Activated CD4-positive, alpha-beta T cell treated with anti-CD3 and anti-CD28 coated beads for 36 hours (primary cell): ENCODE measurements at regions not wholly inside any gene's neighbourhood (a gene's known extent, or its start where the extent isn't known, plus 50 kb on each side); places are given as distances from the start of the nearest gene placed in this dataset.

Source experiments
- ATAC-seq: fragments of 200-7000 bp; cut with Tn5 transposase; one replicate; pipeline ENCODE4 v1.10.0; 2021; ENCODE audit warnings: mild to moderate bottlenecking, moderate library complexity
- CTCF ChIA-PET: fragments of 350-600 bp; sonication (Branson Sonifier 250); formaldehyde crosslinking; loops from one replicate; lab custom pipeline; 2021; ENCODE audit warnings: antibody characterized with exemption; lab: Charles Lee
- POLR2A ChIA-PET: fragments of 350-600 bp; sonication (Branson Sonifier 250); formaldehyde crosslinking; loops from one replicate; lab custom pipeline; 2021; ENCODE audit warnings: antibody characterized with exemption, inconsistent platforms; lab: Charles Lee
- DNase-seq: peaks from one replicate; pipeline ENCODE4 v3.0.0-alpha.2; 2020
- H3K27ac Mint-ChIP-seq: one replicate; pipeline ENCODE4 v1.8.0; 2021; ENCODE audit warnings: mixed read lengths
- H3K27me3 Mint-ChIP-seq: one replicate; pipeline ENCODE4 v1.8.0; 2021; ENCODE audit warnings: mixed read lengths
- H3K36me3 Mint-ChIP-seq: one replicate; pipeline ENCODE4 v1.8.0; 2021; ENCODE audit warnings: low read depth, mixed read lengths
- H3K4me1 Mint-ChIP-seq: one replicate; pipeline ENCODE4 v1.8.0; 2021; ENCODE audit warnings: mixed read lengths
- H3K4me3 Mint-ChIP-seq: one replicate; pipeline ENCODE4 v1.8.0; 2021; ENCODE audit warnings: mild to moderate bottlenecking, moderate library complexity, mixed read lengths
- H3K9me3 Mint-ChIP-seq: one replicate; pipeline ENCODE4 v1.8.0; 2021; ENCODE audit warnings: low read depth, mixed read lengths
- intact Hi-C, 2 experiments: fragments of 100-400 bp; cut with DNase I in 1 of 2; cut with micrococcal nuclease in 1 of 2; formaldehyde crosslinking; loops; one replicate each; pipeline versions ENCODE4 v1.14.2 to v1.15.1; 2022 to 2024; cut with DNase I, micrococcal nuclease

DNA sequence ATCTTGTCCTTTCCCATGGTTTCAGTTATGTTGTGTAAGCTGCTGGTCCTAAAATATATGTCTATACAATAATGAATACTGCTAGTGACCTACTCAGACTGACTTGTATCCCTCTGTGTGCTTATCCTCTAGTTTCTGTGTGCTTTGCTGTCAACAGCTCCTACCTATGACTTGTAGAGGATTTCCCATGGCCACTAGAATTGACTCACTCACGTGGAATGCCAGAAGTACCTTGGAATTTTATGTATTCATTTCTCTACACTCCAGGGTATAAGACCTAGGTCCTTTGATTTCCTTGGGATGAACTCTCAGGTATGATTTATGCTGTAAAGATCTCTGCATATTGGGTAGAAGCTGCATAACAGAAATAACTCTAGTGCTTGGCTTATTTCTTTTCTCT, 279.9 kb upstream of the SLIT2 start:
- POLR2A ChIA-PET, result no interaction called here
- Mint-ChIP-seq H3K4me1 (no peaks in the 10 kb centered on the region), H3K36me3 (no peaks in the 10 kb centered on the region), H3K4me3 (no peak overlapping the region), H3K9me3 (peaks cover 6% of the 10 kb centered on the region), H3K27me3 (no peaks in the 10 kb centered on the region), H3K27ac (no peak overlapping the region)
- CTCF ChIA-PET, result no interaction called here
- no peak for DNase-seq
- intact Hi-C loops, result no loop called here
- ATAC-seq, result no peak

DNA sequence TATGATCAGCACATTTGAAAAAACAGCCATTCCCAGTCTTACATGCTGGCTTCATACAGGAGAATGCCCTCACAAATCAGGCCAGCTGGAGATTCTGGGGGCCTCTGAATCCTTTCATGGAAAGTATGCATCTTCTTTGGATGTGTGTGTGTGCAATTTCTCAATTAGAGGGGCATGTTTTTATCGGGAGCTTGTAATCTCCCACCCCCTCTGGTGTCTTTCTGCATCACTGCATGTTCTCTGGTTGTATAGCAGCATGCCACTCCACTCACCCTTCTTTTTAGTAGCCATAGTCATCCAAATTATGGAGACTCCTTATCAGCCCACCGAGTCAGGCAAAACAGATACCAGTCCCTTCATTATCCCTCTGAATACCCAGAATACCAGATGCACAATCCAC, 282.2 kb upstream of the SLIT2 start:
- H3K27me3 Mint-ChIP-seq, result no peaks in the 10 kb centered on the region
- no peaks in the 10 kb centered on the region for H3K36me3 Mint-ChIP-seq
- intact Hi-C loops, result no loop called here
- DNase-seq (no peak), ATAC-seq (no peak)
- H3K27ac Mint-ChIP-seq, result no peak overlapping the region
- peaks cover 4% of the 10 kb centered on the region for H3K9me3 Mint-ChIP-seq
- H3K4me1 Mint-ChIP-seq, result no peaks in the 10 kb centered on the region
- H3K4me3 Mint-ChIP-seq, result no peak overlapping the region
- CTCF ChIA-PET, result interaction anchor here (0.6 kb wide), 1 partner anchor 532 kb away, joined by 3 read pairs; no protein-coding TSS in a partner anchor
- POLR2A ChIA-PET, result no interaction called here

DNA sequence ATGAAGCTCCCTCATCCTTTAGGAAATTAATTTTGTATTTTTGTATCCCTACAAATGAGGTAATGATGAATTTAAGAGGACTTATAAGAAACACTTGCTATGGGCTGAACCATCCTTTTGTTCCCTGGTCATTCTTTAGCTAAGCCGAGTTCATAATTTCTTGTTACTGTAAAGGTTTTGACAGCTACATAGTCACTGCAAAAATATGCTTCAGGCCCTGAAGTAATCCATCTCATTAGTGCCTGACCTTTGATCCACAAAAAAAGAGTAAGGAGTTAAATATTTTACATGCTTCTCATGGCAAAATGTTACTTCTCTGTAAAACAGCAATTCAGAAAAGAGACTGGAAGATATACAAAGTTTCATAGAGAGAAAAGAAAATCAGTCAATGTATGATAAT, 290.6 kb upstream of the SLIT2 start:
- no peaks in the 10 kb centered on the region for H3K27me3 Mint-ChIP-seq
- ChIA-PET POLR2A (no interaction called here), CTCF (interaction anchor here (0.6 to 0.9 kb wide), 3 partner anchors 94 to 1950 kb away, joined by 3 to 4 read pairs (median 3); no protein-coding TSS in a partner anchor)
- ATAC-seq, result no peak
- H3K4me3 Mint-ChIP-seq, result no peak overlapping the region
- intact Hi-C loops, result no loop called here
- H3K27ac Mint-ChIP-seq, result no peak overlapping the region
- DNase-seq, result no peak
- H3K9me3 Mint-ChIP-seq, result peaks cover 13% of the 10 kb centered on the region
- H3K36me3 Mint-ChIP-seq, result no peaks in the 10 kb centered on the region
- no peaks in the 10 kb centered on the region for H3K4me1 Mint-ChIP-seq

DNA sequence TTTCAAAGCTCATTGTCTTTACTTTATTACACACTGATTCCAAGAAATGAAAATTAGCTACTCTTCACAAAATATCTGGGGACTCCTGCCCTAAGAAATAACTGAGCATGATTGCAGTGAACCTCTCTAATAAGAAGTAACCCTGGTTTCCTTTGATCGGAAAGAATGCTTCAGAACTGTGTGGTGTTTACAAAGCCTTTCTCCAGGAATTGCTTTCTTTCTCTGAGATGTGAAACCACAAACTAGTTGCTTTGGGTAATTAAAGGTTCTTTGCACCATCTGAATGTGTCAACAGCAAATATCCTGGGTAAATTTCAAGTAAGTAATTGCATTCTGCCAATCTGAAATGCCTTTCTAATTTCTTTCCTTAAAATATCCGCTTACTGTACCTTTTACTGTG, 292.9 kb upstream of the SLIT2 start:
- ChIA-PET POLR2A (no interaction called here), CTCF (no interaction called here)

DNA sequence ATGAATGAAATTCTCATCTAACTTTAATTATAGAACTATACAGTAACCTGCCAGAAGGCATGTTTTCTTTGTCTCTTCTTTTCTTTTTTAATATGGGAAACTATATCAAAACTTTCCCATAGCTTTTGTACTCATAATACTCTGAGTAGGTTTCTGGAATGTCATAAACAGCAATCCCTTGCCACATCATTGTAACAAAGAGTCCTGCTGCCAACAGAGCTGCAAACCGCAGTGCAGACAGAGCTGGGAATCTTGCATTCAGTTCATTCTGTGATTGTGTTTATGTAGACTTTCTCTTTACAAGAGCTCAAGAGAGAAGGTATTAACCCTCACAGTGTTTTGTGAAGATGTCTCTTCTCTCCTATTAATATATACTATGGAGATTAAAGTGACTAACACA, 304.4 kb upstream of the SLIT2 start:
- no peaks in the 10 kb centered on the region for H3K36me3 Mint-ChIP-seq
- no peaks in the 10 kb centered on the region for H3K27me3 Mint-ChIP-seq
- H3K27ac Mint-ChIP-seq, result no peak overlapping the region
- no peak overlapping the region for H3K4me3 Mint-ChIP-seq
- DNase-seq, result no peak
- no peaks in the 10 kb centered on the region for H3K4me1 Mint-ChIP-seq
- intact Hi-C loops, result no loop called here
- ChIA-PET CTCF (no interaction called here), POLR2A (no interaction called here)
- peaks cover 8% of the 10 kb centered on the region for H3K9me3 Mint-ChIP-seq
- no peak for ATAC-seq

More for the DNA sequence above, 292.9 kb upstream of the SLIT2 start:
- intact Hi-C loops, result no loop called here
- Mint-ChIP-seq H3K4me1 (no peaks in the 10 kb centered on the region), H3K27ac (no peak overlapping the region), H3K4me3 (no peak overlapping the region), H3K27me3 (no peaks in the 10 kb centered on the region), H3K9me3 (peaks cover 11% of the 10 kb centered on the region), H3K36me3 (no peaks in the 10 kb centered on the region)
- DNase-seq, result no peak
- ATAC-seq, result no peak

DNA sequence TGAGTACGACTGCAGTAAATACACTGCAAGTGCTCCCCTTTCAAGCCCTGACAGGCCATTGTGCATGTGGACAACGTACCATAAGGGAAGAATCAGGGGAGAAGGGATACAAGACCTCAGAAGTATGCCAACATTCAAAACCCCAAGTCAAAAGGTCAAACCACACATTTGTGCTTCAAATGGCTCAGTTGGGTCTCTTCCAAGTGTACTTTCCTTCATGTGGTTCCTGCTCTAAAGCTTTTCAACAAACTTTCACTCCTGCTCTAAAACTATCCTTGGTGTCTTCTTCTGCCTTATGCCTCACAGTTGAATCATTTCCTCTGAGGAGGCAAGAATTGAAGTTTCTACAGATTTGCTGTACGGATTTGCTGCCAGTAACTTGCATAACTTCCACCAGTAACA, 305.7 kb upstream of the SLIT2 start:
- POLR2A ChIA-PET, result no interaction called here
- CTCF ChIA-PET, result no interaction called here
- Mint-ChIP-seq H3K9me3 (peaks cover 4% of the 10 kb centered on the region), H3K27me3 (no peaks in the 10 kb centered on the region), H3K36me3 (no peaks in the 10 kb centered on the region), H3K27ac (no peak overlapping the region), H3K4me1 (no peaks in the 10 kb centered on the region), H3K4me3 (no peak overlapping the region)
- intact Hi-C loops, result no loop called here
- no peak for ATAC-seq
- no peak for DNase-seq

DNA sequence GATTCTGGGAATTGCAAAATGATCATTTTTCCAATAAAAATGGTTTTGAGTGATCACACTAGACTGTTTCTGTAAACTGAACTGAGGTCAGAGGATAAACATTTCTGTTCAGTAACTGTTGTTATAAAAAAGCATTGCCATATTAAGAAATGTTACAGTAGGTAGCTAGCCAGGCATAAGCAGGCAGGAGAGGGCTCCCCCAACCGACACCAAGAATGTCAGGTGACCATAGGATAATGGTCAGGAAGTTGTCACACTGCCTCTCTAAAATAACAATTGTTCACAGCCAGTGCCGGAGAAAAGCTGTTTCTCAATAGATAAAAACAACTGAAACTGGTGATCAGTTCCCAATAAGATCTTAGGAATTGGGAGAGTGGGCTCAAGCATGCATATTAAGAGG, 306.2 kb upstream of the SLIT2 start:
- ChIA-PET CTCF (no interaction called here), POLR2A (no interaction called here)
- no peaks in the 10 kb centered on the region for H3K27me3 Mint-ChIP-seq
- no peaks in the 10 kb centered on the region for H3K36me3 Mint-ChIP-seq
- no peaks in the 10 kb centered on the region for H3K4me1 Mint-ChIP-seq
- no peak overlapping the region for H3K27ac Mint-ChIP-seq
- ATAC-seq (no peak), DNase-seq (no peak)
- intact Hi-C loops, result no loop called here
- peaks cover 7% of the 10 kb centered on the region for H3K9me3 Mint-ChIP-seq
- H3K4me3 Mint-ChIP-seq, result no peak overlapping the region

DNA sequence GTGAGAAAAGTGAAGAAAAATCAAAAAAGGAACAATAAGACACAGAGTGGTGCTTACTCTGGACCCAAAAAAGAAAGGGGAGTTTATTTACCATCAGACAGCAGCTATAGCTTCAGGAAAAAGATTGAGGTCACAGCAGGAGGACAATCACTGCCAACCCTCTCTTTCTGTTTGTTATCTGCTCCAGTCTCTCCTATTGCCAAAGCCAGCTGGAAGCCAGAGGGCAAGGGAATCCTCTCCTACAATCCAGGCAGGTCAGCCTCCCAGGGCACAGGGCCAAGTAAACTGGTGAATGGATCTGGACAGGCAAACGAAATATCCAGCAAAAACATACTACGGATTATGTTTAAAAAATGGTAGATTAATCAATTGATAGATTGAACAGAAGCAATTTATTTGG, 306.9 kb upstream of the SLIT2 start:
- POLR2A ChIA-PET, result no interaction called here

DNA sequence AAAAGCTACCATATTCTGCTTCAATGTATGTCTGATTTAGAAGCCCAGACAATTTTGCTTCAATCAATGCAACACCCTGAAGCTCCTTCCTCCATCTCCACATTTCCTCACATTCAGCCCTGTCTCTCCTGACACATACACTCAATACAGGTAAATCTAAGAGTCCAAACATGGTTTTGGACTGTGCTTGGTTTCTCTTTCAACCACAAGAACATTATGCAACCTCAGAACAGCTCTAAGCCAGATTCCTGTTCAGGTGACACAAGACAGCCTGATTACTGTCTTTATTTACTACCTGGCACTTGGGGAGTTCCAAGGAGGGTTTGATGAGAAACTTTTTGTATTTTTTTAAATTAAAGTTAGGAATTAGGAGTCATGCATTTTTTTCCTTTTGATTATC, 307.5 kb upstream of the SLIT2 start:
- CTCF ChIA-PET, result no interaction called here
- no peak for DNase-seq
- Mint-ChIP-seq H3K9me3 (peaks cover 8% of the 10 kb centered on the region), H3K4me1 (no peaks in the 10 kb centered on the region), H3K27ac (no peak overlapping the region), H3K4me3 (no peak overlapping the region), H3K27me3 (no peaks in the 10 kb centered on the region), H3K36me3 (no peaks in the 10 kb centered on the region)
- ATAC-seq, result no peak
- POLR2A ChIA-PET, result no interaction called here
- intact Hi-C loops, result no loop called here

More for the DNA sequence above, 306.9 kb upstream of the SLIT2 start:
- Mint-ChIP-seq H3K4me1 (no peaks in the 10 kb centered on the region), H3K36me3 (no peaks in the 10 kb centered on the region), H3K9me3 (peaks cover 8% of the 10 kb centered on the region), H3K27ac (no peak overlapping the region), H3K4me3 (no peak overlapping the region), H3K27me3 (no peaks in the 10 kb centered on the region)
- ATAC-seq (no peak), DNase-seq (no peak)
- intact Hi-C loops, result no loop called here
- CTCF ChIA-PET, result no interaction called here

DNA sequence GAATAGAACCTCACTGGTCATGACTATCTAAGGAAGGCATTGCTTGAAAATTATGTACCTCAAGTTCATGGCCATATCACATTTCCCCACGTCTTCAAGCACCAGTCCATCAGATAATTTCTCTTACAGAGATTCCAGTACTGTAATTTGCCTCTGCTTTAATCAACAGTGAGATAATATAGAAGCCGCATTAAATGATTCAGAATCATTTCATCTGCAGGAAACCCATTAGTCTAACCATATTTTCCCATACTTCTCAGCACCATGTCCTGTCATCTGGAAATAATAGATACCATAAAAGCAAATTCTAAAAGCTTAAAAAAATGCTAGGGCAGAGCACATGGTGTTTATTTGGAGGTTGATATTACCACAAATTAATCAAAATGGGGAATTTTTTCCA, 310.3 kb upstream of the SLIT2 start:
- intact Hi-C loops, result no loop called here
- no peaks in the 10 kb centered on the region for H3K4me1 Mint-ChIP-seq
- no peak overlapping the region for H3K4me3 Mint-ChIP-seq

DNA sequence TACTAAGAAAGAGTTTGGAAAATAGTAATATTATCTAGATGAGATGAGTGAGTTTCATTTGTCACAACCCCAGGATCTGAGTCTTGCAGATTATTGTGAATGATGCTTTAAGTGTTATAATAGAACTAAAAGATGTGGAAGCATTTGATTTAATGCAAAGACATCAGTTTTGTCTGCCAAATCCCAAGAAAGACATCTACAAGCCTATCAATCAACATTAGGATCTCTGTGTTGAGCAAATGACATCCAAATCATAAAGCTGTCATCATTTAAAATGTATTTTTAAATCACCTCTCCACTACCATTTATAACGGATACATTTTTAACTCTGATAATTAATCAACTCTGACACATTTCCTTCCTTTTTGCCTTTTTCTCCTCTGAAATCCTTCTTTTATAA, 310.8 kb upstream of the SLIT2 start:
- Mint-ChIP-seq H3K4me3 (no peak overlapping the region), H3K36me3 (no peaks in the 10 kb centered on the region), H3K4me1 (no peaks in the 10 kb centered on the region), H3K27me3 (no peaks in the 10 kb centered on the region), H3K27ac (no peak overlapping the region), H3K9me3 (peaks cover 11% of the 10 kb centered on the region)
- DNase-seq, result no peak
- CTCF ChIA-PET, result no interaction called here
- ATAC-seq, result no peak
- POLR2A ChIA-PET, result no interaction called here
- intact Hi-C loops, result no loop called here

More for the DNA sequence above, 310.3 kb upstream of the SLIT2 start:
- no peak for ATAC-seq
- ChIA-PET CTCF (no interaction called here), POLR2A (no interaction called here)
- no peaks in the 10 kb centered on the region for H3K27me3 Mint-ChIP-seq
- H3K27ac Mint-ChIP-seq, result no peak overlapping the region
- no peak for DNase-seq
- H3K9me3 Mint-ChIP-seq, result peaks cover 11% of the 10 kb centered on the region
- no peaks in the 10 kb centered on the region for H3K36me3 Mint-ChIP-seq

DNA sequence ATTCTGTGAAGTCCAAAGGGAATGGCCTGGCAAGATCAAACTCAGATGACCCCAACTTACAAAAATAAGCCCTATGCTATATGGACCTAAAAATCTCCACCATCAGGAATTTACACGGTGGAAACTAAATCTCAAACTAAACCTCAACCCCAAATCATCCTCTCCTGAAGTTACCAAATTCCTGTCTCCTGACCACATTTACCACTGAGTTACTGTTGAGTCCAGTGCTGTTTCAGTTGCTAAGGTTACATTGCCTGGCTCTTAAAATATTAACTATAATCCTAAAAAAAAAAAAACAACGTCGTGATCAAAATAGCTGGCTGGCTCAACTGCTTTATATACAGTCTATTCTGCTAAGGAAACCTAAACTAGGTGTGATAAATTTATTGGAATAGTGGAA, 315.2 kb upstream of the SLIT2 start:
- ChIA-PET CTCF (no interaction called here), POLR2A (no interaction called here)
- no peak overlapping the region for H3K27ac Mint-ChIP-seq
- ATAC-seq (no peak), DNase-seq (no peak)
- intact Hi-C loops, result no loop called here
- no peaks in the 10 kb centered on the region for H3K36me3 Mint-ChIP-seq
- H3K4me1 Mint-ChIP-seq, result no peaks in the 10 kb centered on the region
- H3K4me3 Mint-ChIP-seq, result no peak overlapping the region
- peaks cover 13% of the 10 kb centered on the region for H3K9me3 Mint-ChIP-seq
- H3K27me3 Mint-ChIP-seq, result no peaks in the 10 kb centered on the region

DNA sequence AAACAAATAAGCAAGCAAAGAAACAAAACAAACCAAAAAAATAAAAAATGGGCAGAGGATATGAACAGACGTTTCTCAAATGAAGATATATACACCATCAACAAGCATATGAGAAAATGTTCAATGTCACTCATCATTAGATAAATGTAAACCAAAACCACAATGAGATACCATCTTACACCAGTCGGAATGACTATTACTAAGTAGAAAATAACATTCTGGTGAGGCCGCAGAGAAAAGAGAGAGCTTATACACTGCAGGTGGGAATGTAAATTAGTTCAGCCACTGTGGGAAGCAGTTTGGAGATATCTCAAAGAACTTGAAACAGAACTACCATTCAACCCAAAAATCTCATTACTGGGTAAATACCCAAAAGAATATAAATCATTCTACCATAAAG, 321.0 kb upstream of the SLIT2 start:
- H3K27ac Mint-ChIP-seq, result no peak overlapping the region
- H3K36me3 Mint-ChIP-seq, result no peaks in the 10 kb centered on the region
- ATAC-seq (no peak), DNase-seq (no peak)
- intact Hi-C loops, result no loop called here
- no peaks in the 10 kb centered on the region for H3K4me1 Mint-ChIP-seq
- peaks cover 5% of the 10 kb centered on the region for H3K9me3 Mint-ChIP-seq
- H3K4me3 Mint-ChIP-seq, result no peak overlapping the region
- ChIA-PET POLR2A (no interaction called here), CTCF (no interaction called here)
- H3K27me3 Mint-ChIP-seq, result no peaks in the 10 kb centered on the region
